SK-N-SH (cell line): ENCODE measurements at regions not wholly inside any gene's neighbourhood (a gene's known extent, or its start where the extent isn't known, plus 50 kb on each side); places are given as distances from the start of the nearest gene placed in this dataset.

Source experiments
- CTCF ChIA-PET: fragments of 300-600, 350-600 bp; formaldehyde crosslinking; extraction: SDS; loops from one replicate; lab custom pipeline; 2021; lab: Yijun Ruan, JAX
- POLR2A ChIA-PET: fragments of 350-600 bp; sonication (Branson Sonifier 250); formaldehyde crosslinking; extraction: SDS; loops from one replicate; lab custom pipeline; 2020; ENCODE audit warnings: antibody characterized with exemption, inconsistent platforms; lab: Yijun Ruan, JAX
- DNase-seq: peaks from one replicate; pipeline ENCODE4 v3.0.0; 2012
- H2AFZ ChIP-seq: fragments of 200-600 bp; sonication (generic); 2 replicates; pipeline ENCODE4 v1.8.1; 2016; ENCODE audit warnings: antibody characterized with exemption, mild to moderate bottlenecking, low read depth
- H3F3A ChIP-seq: fragments of 200-600 bp; sonication (generic); replicated peaks from 2 replicates; pipeline ENCODE3; 2016; ENCODE audit warnings: antibody characterized with exemption, mild to moderate bottlenecking; ENCODE audit not compliant: insufficient read depth
- H3K27ac ChIP-seq, 2 experiments: fragments of 200-500 bp in 1 of 2; fragments of 200-600 bp in 1 of 2; sonication (Bioruptor generic) in 1 of 2; sonication (generic), shearing (Covaris generic) in 1 of 2; 2 replicates each; pipeline versions ENCODE4 v1.5.1 to v1.6.1; 2014 to 2016; ENCODE audit warnings: low read depth in 2 of 2, inconsistent platforms in 1 of 2, low read length in 1 of 2, mild to moderate bottlenecking in 1 of 2, mixed read lengths in 1 of 2
- H3K27me3 ChIP-seq: fragments of 200-600 bp; sonication (generic), shearing (Covaris generic); 2 replicates; pipeline ENCODE4 v1.6.1; 2016; ENCODE audit warnings: mixed run types; ENCODE audit not compliant: insufficient read depth
- H3K36me3 ChIP-seq, 2 experiments: fragments of 200-500 bp in 1 of 2; fragments of 200-600 bp in 1 of 2; sonication (Bioruptor generic) in 1 of 2; sonication (generic) in 1 of 2; replicated peaks in 1 of 2; 2 replicates each; pipeline versions ENCODE3 to v1.5.1; 2014 to 2016; ENCODE audit warnings: low read length in 1 of 2, mild to moderate bottlenecking in 1 of 2; ENCODE audit not compliant: insufficient read depth in 2 of 2, control insufficient read depth in 1 of 2
- H3K4me1 ChIP-seq, 2 experiments: fragments of 200-500 bp in 1 of 2; fragments of 200-600 bp in 1 of 2; sonication (Bioruptor generic) in 1 of 2; sonication (generic), shearing (Covaris generic) in 1 of 2; 2 replicates each; pipeline versions ENCODE4 v1.5.1 to v1.6.1; 2014 to 2016; ENCODE audit warnings: low read depth in 1 of 2, low read length in 1 of 2, mixed run types in 1 of 2; ENCODE audit not compliant: insufficient read depth in 2 of 2, control insufficient read depth in 1 of 2
- H3K4me2 ChIP-seq: fragments of 200-600 bp; sonication (generic), shearing (Covaris generic); 2 replicates; pipeline ENCODE4 v1.6.1; 2017; ENCODE audit warnings: mixed run types
- H3K4me3 ChIP-seq, 2 experiments: fragments of 200-500 bp in 1 of 2; fragments of 200-600 bp in 1 of 2; sonication (Bioruptor generic) in 1 of 2; sonication (generic), shearing (Covaris generic) in 1 of 2; 2 replicates each; pipeline versions ENCODE4 v1.5.1 to v1.8.1; 2014 to 2016; ENCODE audit warnings: low read depth in 2 of 2, inconsistent platforms in 1 of 2, low read length in 1 of 2, mild to moderate bottlenecking in 1 of 2, mixed read lengths in 1 of 2, moderate library complexity in 1 of 2
- H3K79me2 ChIP-seq: fragments of 200-600 bp; sonication (generic); 2 replicates; pipeline ENCODE4 v1.8.1; 2017; ENCODE audit warnings: mild to moderate bottlenecking; ENCODE audit not compliant: insufficient read depth
- H3K9ac ChIP-seq: fragments of 200-600 bp; sonication (generic); 2 replicates; pipeline ENCODE4 v1.6.1; 2017; ENCODE audit warnings: mixed run types
- H3K9me2 ChIP-seq: fragments of 200-600 bp; sonication (generic); 2 replicates; pipeline ENCODE4 v1.6.1; 2017; ENCODE audit warnings: mixed run types
- H3K9me3 ChIP-seq: fragments of 200-600 bp; sonication (generic); 2 replicates; pipeline ENCODE4 v1.6.1; 2017; ENCODE audit warnings: mixed run types, mild to moderate bottlenecking, moderate library complexity
- H4K20me1 ChIP-seq: fragments of 200-600 bp; sonication (generic); 2 replicates; pipeline ENCODE4 v1.6.1; 2017; ENCODE audit warnings: mild to moderate bottlenecking, mixed run types; ENCODE audit not compliant: insufficient read depth
- FOSL2 ChIP-seq: IDR thresholded peaks from 2 replicates; pipeline ENCODE4 v1.4.0; 2012; ENCODE audit warnings: low read depth, mild to moderate bottlenecking, moderate library complexity, borderline replicate concordance
- FOXJ3 ChIP-seq: sonication (generic); formaldehyde crosslinking; IDR thresholded peaks from 2 replicates; pipeline ENCODE4 v1.5.1; 2020; ENCODE audit warnings: mild to moderate bottlenecking, missing genetic modification reagents
- GABPA ChIP-seq: IDR thresholded peaks from 2 replicates; pipeline ENCODE4 v1.4.0; 2012; ENCODE audit warnings: low read depth, mild to moderate bottlenecking
- GATA2 ChIP-seq: sonication (generic); formaldehyde crosslinking; IDR thresholded peaks from 2 replicates; pipeline ENCODE4 v1.5.0; 2020; ENCODE audit warnings: mild to moderate bottlenecking, missing genetic modification reagents
- IRF3 ChIP-seq: fragments of 150-350 bp; IDR thresholded peaks from 2 replicates; pipeline ENCODE4 v1.6.1; 2016; ENCODE audit warnings: mild to moderate bottlenecking, low read depth, low read length
- MAX ChIP-seq: IDR thresholded peaks from 2 replicates; pipeline ENCODE4 v1.4.0; 2012; ENCODE audit warnings: low read depth
- NFIC ChIP-seq: IDR thresholded peaks from 2 replicates; pipeline ENCODE4 v1.4.0; 2012; ENCODE audit warnings: borderline replicate concordance
- REST ChIP-seq: IDR thresholded peaks from 2 replicates; pipeline ENCODE4 v1.6.1; 2012; ENCODE audit warnings: mild to moderate bottlenecking, low read depth, low read length, moderate library complexity
- RFX5 ChIP-seq: IDR thresholded peaks from 2 replicates; pipeline ENCODE4 v1.6.1; 2012; ENCODE audit warnings: mild to moderate bottlenecking, improper control_type of control experiment, low read length
- SIN3A ChIP-seq: IDR thresholded peaks from 2 replicates; pipeline ENCODE4 v1.6.1; 2012; ENCODE audit warnings: low read depth, mild to moderate bottlenecking, low read length, moderate library complexity, borderline replicate concordance
- SMC3 ChIP-seq: IDR thresholded peaks from 2 replicates; pipeline ENCODE4 v1.6.1; 2012; ENCODE audit warnings: low read depth, low read length, improper control_type of control experiment
- TAF1 ChIP-seq: IDR thresholded peaks from 2 replicates; pipeline ENCODE4 v1.6.1; 2012; ENCODE audit warnings: low read depth, mild to moderate bottlenecking, low read length, moderate library complexity, borderline replicate concordance
- TCF12 ChIP-seq: IDR thresholded peaks from 2 replicates; pipeline ENCODE4 v1.4.0; 2012
- USF1 ChIP-seq: IDR thresholded peaks from 2 replicates; pipeline ENCODE4 v1.4.0; 2012; ENCODE audit warnings: low read depth, borderline replicate concordance
- YY1 ChIP-seq: IDR thresholded peaks from 2 replicates; pipeline ENCODE4 v1.4.0; 2012; ENCODE audit warnings: low read depth, mild to moderate bottlenecking
- ZBTB33 ChIP-seq: IDR thresholded peaks from 2 replicates; pipeline ENCODE4 v1.4.0; 2012; ENCODE audit warnings: low read depth, borderline replicate concordance
- WGBS: methylation state at CpG from one replicate; pipeline ENCODE4 v1.1.6; 2017; ENCODE audit warnings: low lambda C conversion rate; 5-methylcytosine and 5-hydroxymethylcytosine counted together
- TF ChIP-seq, protein P1 (sequence below): IDR thresholded peaks from 2 replicates; pipeline ENCODE4; 2012
- TF ChIP-seq, protein P2 (sequence below): fragments of 150-350 bp; IDR thresholded peaks from 2 replicates; pipeline ENCODE4 v1.6.1; 2017; ENCODE audit warnings: antibody characterized with exemption, low read length, low read depth, borderline replicate concordance

GRCh38 chr4:26131711-26132110, 189.1 kb upstream of the RBPJ start (continued):
- no peak for TF ChIP-seq REST
- TF ChIP-seq, protein P1, sequence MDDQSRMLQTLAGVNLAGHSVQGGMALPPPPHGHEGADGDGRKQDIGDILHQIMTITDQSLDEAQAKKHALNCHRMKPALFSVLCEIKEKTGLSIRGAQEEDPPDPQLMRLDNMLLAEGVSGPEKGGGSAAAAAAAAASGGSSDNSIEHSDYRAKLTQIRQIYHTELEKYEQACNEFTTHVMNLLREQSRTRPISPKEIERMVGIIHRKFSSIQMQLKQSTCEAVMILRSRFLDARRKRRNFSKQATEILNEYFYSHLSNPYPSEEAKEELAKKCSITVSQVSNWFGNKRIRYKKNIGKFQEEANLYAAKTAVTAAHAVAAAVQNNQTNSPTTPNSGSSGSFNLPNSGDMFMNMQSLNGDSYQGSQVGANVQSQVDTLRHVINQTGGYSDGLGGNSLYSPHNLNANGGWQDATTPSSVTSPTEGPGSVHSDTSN: no peak
- TF ChIP-seq GABPA: no peak
- no peak for TF ChIP-seq MAX
- no peak for TF ChIP-seq TCF12
- no peak for TF ChIP-seq SIN3A
- TF ChIP-seq IRF3: no peak

DNA sequence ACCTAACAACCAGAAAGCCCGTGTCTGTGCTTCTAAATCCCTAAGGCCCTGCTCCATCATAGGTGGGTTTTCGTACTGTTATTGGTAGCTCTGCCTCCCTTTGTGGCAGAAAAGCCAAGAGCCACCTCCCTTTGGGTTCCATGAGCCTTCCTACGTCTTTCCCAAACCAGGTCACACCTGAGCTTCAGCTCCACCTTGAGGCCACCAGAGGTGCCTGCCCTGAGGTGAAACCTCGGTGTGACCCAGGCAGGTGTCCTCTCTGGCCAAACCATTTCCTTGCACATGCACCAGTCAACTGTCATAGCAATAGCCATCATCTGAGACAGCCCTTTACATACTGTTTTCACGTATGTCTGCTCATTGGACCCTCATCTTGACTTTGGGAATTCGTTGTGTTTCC, 188.0 kb upstream of the RBPJ start:
- Histone ChIP-seq H3K4me3 (no peak overlapping the region), H3K79me2 (no peaks in the 10 kb centered on the region), H3K27me3 (peaks cover 10% of the 10 kb centered on the region; the same call in 1 of the 2 replicates)
- CTCF ChIA-PET: interaction anchor here (1.1 to 1.5 kb wide), 2 partner anchors 49 to 51 kb away, joined by 3 read pairs; no protein-coding TSS in a partner anchor
- 24% methylated on average over 5 of the region's 6 CpGs for WGBS
- TF ChIP-seq FOXJ3 (CRISPR knock-in tag) (no peak), ZBTB33 (no peak), REST (no peak), USF1 (no peak), RFX5 (no peak), NFIC (no peak), GATA2 (no peak), FOSL2 (no peak), SMC3 (no peak), TAF1 (no peak), TCF12 (no peak), YY1 (no peak)
- TF ChIP-seq, protein P2, sequence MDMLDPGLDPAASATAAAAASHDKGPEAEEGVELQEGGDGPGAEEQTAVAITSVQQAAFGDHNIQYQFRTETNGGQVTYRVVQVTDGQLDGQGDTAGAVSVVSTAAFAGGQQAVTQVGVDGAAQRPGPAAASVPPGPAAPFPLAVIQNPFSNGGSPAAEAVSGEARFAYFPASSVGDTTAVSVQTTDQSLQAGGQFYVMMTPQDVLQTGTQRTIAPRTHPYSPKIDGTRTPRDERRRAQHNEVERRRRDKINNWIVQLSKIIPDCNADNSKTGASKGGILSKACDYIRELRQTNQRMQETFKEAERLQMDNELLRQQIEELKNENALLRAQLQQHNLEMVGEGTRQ: no peak
- TF ChIP-seq, all 33 proteins: peak for 0
- H3F3A ChIP-seq: no peaks in the 10 kb centered on the region
- no peaks in the 10 kb centered on the region for H3K4me1 ChIP-seq
- H3K4me2 ChIP-seq: no peak overlapping the region
- no peak for DNase-seq
- no peaks in the 10 kb centered on the region for H3K36me3 ChIP-seq
- no peaks in the 10 kb centered on the region for H4K20me1 ChIP-seq
- no peak overlapping the region for H3K9ac ChIP-seq
- H2AFZ ChIP-seq: no peak overlapping the region
- POLR2A ChIA-PET: no interaction called here
- no peaks in the 10 kb centered on the region for H3K9me3 ChIP-seq
- no peak overlapping the region for H3K27ac ChIP-seq
- H3K9me2 ChIP-seq: no peaks in the 10 kb centered on the region
